Vagina (tissue), 2 donors: ENCODE measurements at regions not wholly inside any gene's neighbourhood (a gene's known extent, or its start where the extent isn't known, plus 50 kb on each side); places are given as distances from the start of the nearest gene placed in this dataset.

Experiments
- CTCF ChIP-seq, 3 experiments: fragments of 450-650 bp in 2 of 3; fragments of 200-600 bp in 1 of 3; sonication (generic) in 1 of 3; IDR thresholded peaks; one replicate each; pipeline ENCODE4 v1.5.1; 2017 to 2019; ENCODE audit warnings: antibody characterized with exemption in 3 of 3, mild to moderate bottlenecking in 2 of 3, moderate library complexity in 2 of 3
- POLR2A ChIP-seq, 2 donors: fragments of 450-650 bp; IDR thresholded peaks; one replicate each; pipeline ENCODE4 v1.6.1; 2017; ENCODE audit warnings: antibody characterized with exemption in 2 of 2, mild to moderate bottlenecking in 2 of 2, moderate library complexity in 2 of 2
- POLR2AphosphoS5 ChIP-seq, 2 donors: sonication (generic); formaldehyde crosslinking; IDR thresholded peaks; one replicate each; pipeline ENCODE4 v1.9.0; 2017; ENCODE audit warnings: antibody characterized with exemption in 2 of 2, mild to moderate bottlenecking in 2 of 2, low read depth in 1 of 2; ENCODE audit not compliant: insufficient read depth in 1 of 2

- TF ChIP-seq CTCF (IDR thresholded peaks at IDR 0.05), result no peak
- no peak for TF ChIP-seq POLR2A (IDR thresholded peaks at IDR 0.05)
- no peak for TF ChIP-seq POLR2AphosphoS5 (IDR thresholded peaks at IDR 0.05; ENCODE audit: insufficient read depth in 1 of 2, low read depth in 1 of 2)
Observed at GRCh38 chr15:66895794-66896453, 169.5 kb upstream of the SMAD3 start.
